HEK293T (cell line): ENCODE measurements at regions not wholly inside any gene's neighbourhood (a gene's known extent, or its start where the extent isn't known, plus 50 kb on each side); places are given as distances from the start of the nearest gene placed in this dataset.

Experiments used
- ARNT ChIP-seq: fragments of 450-650 bp; IDR thresholded peaks from 2 replicates; pipeline ENCODE4 v1.6.1; 2017; ENCODE audit warnings: mild to moderate bottlenecking
- BHLHE40 ChIP-seq: fragments of 450-650 bp; IDR thresholded peaks from 2 replicates; pipeline ENCODE4 v1.6.1; 2016; ENCODE audit warnings: mild to moderate bottlenecking, moderate library complexity, borderline replicate concordance
- ELF4 ChIP-seq: fragments of 450-650 bp; IDR thresholded peaks from 2 replicates; pipeline ENCODE4 v1.6.1; 2017; ENCODE audit warnings: antibody characterized with exemption
- FOXK2 ChIP-seq: fragments of 450-650 bp; IDR thresholded peaks from 2 replicates; pipeline ENCODE4 v1.6.1; 2016; ENCODE audit warnings: mild to moderate bottlenecking
- HDGF ChIP-seq: fragments of 450-650 bp; IDR thresholded peaks from 2 replicates; pipeline ENCODE4 v1.6.1; 2017; ENCODE audit warnings: antibody characterized with exemption, borderline replicate concordance
- SUZ12 ChIP-seq: fragments of 450-650 bp; IDR thresholded peaks from 2 replicates; pipeline ENCODE4 v1.6.1; 2016; ENCODE audit warnings: mild to moderate bottlenecking
- TARDBP ChIP-seq: fragments of 450-650 bp; IDR thresholded peaks from 2 replicates; pipeline ENCODE4 v1.6.1; 2016
- TF ChIP-seq, protein P1 (sequence below): fragments of 450-650 bp; IDR thresholded peaks from 2 replicates; pipeline ENCODE4 v1.6.1; 2016

DNA sequence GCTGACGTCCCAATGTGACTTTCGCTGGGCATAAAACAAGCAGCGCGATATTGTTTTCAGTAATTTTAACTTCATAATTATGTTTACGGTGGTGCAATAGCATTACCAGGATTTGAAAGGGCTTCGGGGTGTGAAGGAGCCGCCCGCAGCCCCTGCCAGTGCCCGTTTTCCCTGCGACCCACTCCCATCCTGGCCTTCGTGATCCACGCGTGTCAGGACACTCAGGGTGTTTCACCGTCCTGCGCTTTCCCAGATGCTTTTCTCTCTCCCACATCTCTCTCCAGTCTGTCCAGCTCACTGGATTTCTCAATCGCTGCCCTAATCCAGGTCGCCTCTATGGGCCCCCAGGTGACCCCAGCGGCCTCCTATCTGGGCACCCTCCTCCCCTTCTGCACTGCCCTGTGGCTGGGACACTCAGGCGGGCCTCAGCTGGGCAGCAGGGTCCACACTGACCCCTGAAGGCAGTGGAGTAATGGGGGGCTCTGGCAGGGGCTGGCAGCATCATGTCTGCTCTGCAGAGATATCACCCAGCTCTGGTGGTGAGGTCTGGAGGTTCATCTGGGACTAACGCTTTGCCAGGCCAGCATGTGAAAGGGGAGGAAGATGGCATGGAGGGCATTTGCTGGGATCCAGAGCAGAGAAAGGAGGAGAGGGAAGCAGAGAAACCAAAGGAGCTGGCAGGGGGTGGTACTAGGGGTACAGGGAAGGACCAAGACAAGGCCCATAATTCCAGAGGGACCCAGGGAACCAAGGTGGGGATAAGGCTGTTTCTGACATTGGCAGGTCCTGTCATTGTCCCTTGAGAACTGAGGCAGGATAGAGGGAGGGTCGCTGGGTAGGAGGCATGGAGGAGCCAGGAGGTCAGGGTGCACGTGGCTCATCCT, 622.8 kb downstream of the BRD1 start:
- TF ChIP-seq BHLHE40 (no peak), SUZ12 (no peak), ARNT (no peak), HDGF (no peak), FOXK2 (no peak), ELF4 (no peak), TARDBP (no peak)
- TF ChIP-seq, protein P1, sequence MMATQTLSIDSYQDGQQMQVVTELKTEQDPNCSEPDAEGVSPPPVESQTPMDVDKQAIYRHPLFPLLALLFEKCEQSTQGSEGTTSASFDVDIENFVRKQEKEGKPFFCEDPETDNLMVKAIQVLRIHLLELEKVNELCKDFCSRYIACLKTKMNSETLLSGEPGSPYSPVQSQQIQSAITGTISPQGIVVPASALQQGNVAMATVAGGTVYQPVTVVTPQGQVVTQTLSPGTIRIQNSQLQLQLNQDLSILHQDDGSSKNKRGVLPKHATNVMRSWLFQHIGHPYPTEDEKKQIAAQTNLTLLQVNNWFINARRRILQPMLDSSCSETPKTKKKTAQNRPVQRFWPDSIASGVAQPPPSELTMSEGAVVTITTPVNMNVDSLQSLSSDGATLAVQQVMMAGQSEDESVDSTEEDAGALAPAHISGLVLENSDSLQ = no peak
